Small intestine (tissue), 7 donors: ENCODE measurements at regions not wholly inside any gene's neighbourhood (a gene's known extent, or its start where the extent isn't known, plus 50 kb on each side); places are given as distances from the start of the nearest gene placed in this dataset.

Experiments
- DNase-seq, 2 donors: peaks; one replicate each; pipeline versions ENCODE4 v3.0.0 to v3.0.0-alpha.2; 2013
- FAIRE-seq: peaks from 2 replicates; lab custom pipeline; 2012; peaks lifted over from hg19 to GRCh38; lab: Jason Lieb, UNC
- H3K27ac ChIP-seq, 3 donors: one replicate each; pipeline ENCODE4 v1.5.1; 2013; ENCODE audit warnings: low read length in 2 of 3, mild to moderate bottlenecking in 2 of 3, control low read depth in 1 of 3, inconsistent platforms in 1 of 3, low read depth in 1 of 3, moderate library complexity in 1 of 3
- H3K27me3 ChIP-seq, 3 donors: one replicate each; pipeline ENCODE4 v1.6.1; 2013; ENCODE audit warnings: low read length in 3 of 3, inconsistent platforms in 1 of 3; ENCODE audit not compliant: control insufficient read depth in 3 of 3, insufficient read depth in 3 of 3
- H3K36me3 ChIP-seq, 3 donors: one replicate each; pipeline ENCODE4 v1.6.1; 2013; ENCODE audit warnings: low read length in 3 of 3, inconsistent platforms in 1 of 3, low read depth in 1 of 3, mild to moderate bottlenecking in 1 of 3, moderate library complexity in 1 of 3; ENCODE audit not compliant: control insufficient read depth in 3 of 3, insufficient read depth in 2 of 3
- H3K4me1 ChIP-seq, 3 donors: one replicate each; pipeline ENCODE4 v1.6.1; 2013; ENCODE audit warnings: low read length in 2 of 3, inconsistent platforms in 1 of 3, low read depth in 1 of 3, mild to moderate bottlenecking in 1 of 3, moderate library complexity in 1 of 3; ENCODE audit not compliant: control insufficient read depth in 3 of 3, insufficient read depth in 2 of 3
- H3K4me3 ChIP-seq, 3 donors: one replicate each; pipeline ENCODE4 v1.5.1; 2013; ENCODE audit warnings: low read length in 3 of 3, control low read depth in 1 of 3, inconsistent platforms in 1 of 3, low read depth in 1 of 3, mild to moderate bottlenecking in 1 of 3, moderate library complexity in 1 of 3
- H3K9me3 ChIP-seq, 2 donors: one replicate each; pipeline ENCODE4 v1.6.1; 2013; ENCODE audit warnings: low read depth in 1 of 2, low read length in 1 of 2; ENCODE audit not compliant: control insufficient read depth in 2 of 2, insufficient read depth in 1 of 2
- WGBS, 3 donors: extraction: QIAGEN DNeasy Blood & Tissue Kit; methylation state at CpG; one replicate each; pipeline ENCODE4 v1.1.7; 2013; 5-methylcytosine and 5-hydroxymethylcytosine counted together
- donor health status: healthy with polysubstance abuse.
- donor health status: control.
- donor health status: control.
- donor health status: Bipolar disorder and iron deficiency.
- donor health status: healthy.

DNA sequence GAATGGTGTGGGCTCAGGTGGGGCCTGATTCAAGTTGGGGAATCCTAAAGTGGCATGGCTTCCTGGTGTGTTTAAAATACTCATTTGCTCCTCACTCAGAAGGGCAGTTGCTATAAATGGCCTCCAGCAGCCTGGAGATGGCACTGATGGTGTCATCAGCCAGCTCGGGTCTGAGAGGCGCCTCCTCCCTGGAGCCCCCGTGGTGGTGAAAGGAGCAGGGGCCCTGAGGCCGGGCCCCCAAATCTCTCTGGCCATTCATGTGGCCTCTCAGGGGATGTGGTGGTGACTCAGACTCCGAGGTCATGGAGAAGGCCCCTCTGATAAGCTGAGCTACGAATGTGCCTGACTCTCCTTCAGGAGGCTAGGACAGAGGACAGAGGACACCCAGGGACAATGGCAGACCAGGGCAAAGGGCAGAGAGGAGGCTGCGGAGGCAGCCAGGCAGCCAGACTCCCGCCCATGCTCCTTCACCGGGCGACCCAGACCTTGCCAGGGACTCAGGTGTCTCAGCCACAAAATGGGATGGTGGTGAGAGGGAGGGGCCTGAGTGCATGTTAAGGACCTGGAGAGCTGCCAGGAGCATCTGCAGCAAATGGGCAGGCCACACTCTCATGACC is 129.2 kb downstream of the CTTN start:
- FAIRE-seq (no peak), DNase-seq (no peak)
- Histone ChIP-seq H3K27ac (no peak overlapping the region), H3K4me1 (no peaks in the 10 kb centered on the region), H3K4me3 (no peak overlapping the region), H3K36me3 (no peaks in the 10 kb centered on the region), H3K9me3 (peaks cover 0 to 6% of the 10 kb centered on the region in 2 donors), H3K27me3 (no peaks in the 10 kb centered on the region)
- 75 to 85% (median 81%) methylated on average over 10 of the region's 10 CpGs for WGBS, 3 donors

DNA sequence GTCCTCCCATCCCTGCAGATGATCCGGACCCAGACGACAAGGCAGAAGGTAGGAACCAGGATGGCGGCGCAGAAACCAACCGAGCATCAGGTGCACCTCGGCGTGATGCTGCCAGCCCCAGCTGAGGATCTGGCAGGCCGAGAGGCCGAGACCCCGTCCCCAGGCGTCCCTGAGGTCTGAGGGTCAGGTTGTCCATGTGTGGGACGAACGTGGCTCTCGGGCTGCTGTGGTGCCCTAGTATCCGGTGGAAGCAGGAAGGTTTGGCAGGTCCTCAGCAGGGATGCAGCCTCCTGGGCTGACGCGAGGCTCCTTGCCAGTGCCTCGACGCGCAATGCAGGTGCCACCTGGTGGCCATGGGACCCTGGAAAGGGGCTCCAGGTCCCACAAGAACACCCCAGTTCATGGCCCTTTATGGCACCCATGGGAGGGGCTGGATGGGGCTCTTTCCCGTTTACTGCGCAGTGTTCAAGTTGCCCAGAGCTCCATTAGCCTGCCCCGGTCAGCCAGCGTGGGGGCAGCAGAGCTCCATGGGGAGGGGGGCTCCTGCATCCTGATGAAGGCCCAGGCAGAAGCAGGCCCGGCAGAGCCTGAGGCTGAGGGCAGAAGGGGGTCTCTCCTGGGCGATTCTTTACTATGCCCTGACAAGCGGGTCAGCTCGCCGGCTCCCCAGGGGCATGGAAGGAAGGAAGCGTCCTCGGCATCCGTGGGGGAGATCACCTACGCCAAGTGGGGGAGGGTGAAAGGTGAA is 129.9 kb downstream of the CTTN start:
- H3K4me1 ChIP-seq, result no peaks in the 10 kb centered on the region
- H3K9me3 ChIP-seq, result peaks cover 0 to 6% of the 10 kb centered on the region in 2 donors
- FAIRE-seq (no peak), DNase-seq (no peak)
- H3K27me3 ChIP-seq, result no peaks in the 10 kb centered on the region
- 84 to 86% (median 86%) methylated on average over 33 of the region's 33 CpGs for WGBS, 3 donors
- no peak overlapping the region for H3K27ac ChIP-seq
- H3K36me3 ChIP-seq, result no peaks in the 10 kb centered on the region
- H3K4me3 ChIP-seq, result no peak overlapping the region

GRCh38 chr11:70528794-70529580 is 130.7 kb downstream of the CTTN start:
- Histone ChIP-seq H3K36me3 (no peaks in the 10 kb centered on the region), H3K4me1 (no peaks in the 10 kb centered on the region), H3K27ac (no peak overlapping the region), H3K27me3 (no peaks in the 10 kb centered on the region), H3K4me3 (no peak overlapping the region), H3K9me3 (peaks cover 0 to 6% of the 10 kb centered on the region in 2 donors)
- 91 to 96% (median 95%) methylated on average over 18 of the region's 18 CpGs for WGBS, 3 donors
- no peak for DNase-seq
- FAIRE-seq, result no peak

GRCh38 chr11:70530010-70530409 is 131.7 kb downstream of the CTTN start:
- 86 to 96% (median 90%) methylated on average over 10 of the region's 10 CpGs for WGBS, 3 donors
- DNase-seq (no peak), FAIRE-seq (no peak)
- H3K4me3 ChIP-seq, result no peak overlapping the region
- H3K9me3 ChIP-seq, result peaks cover 0 to 12% of the 10 kb centered on the region in 2 donors
- no peaks in the 10 kb centered on the region for H3K27me3 ChIP-seq
- no peaks in the 10 kb centered on the region for H3K36me3 ChIP-seq
- H3K27ac ChIP-seq, result no peak overlapping the region
- no peaks in the 10 kb centered on the region for H3K4me1 ChIP-seq

GRCh38 chr11:70530629-70531185 is 132.4 kb downstream of the CTTN start:
- no peak overlapping the region for H3K4me3 ChIP-seq
- peaks cover 0 to 2% (median 0%) of the 10 kb centered on the region in 3 donors for H3K36me3 ChIP-seq
- no peaks in the 10 kb centered on the region for H3K27me3 ChIP-seq
- H3K9me3 ChIP-seq, result peaks cover 0 to 12% of the 10 kb centered on the region in 2 donors
- H3K27ac ChIP-seq, result no peak overlapping the region
- WGBS, 3 donors, result 91 to 92% (median 92%) methylated on average over 11 of the region's 11 CpGs
- DNase-seq (no peak), FAIRE-seq (no peak)
- H3K4me1 ChIP-seq, result no peaks in the 10 kb centered on the region

DNA sequence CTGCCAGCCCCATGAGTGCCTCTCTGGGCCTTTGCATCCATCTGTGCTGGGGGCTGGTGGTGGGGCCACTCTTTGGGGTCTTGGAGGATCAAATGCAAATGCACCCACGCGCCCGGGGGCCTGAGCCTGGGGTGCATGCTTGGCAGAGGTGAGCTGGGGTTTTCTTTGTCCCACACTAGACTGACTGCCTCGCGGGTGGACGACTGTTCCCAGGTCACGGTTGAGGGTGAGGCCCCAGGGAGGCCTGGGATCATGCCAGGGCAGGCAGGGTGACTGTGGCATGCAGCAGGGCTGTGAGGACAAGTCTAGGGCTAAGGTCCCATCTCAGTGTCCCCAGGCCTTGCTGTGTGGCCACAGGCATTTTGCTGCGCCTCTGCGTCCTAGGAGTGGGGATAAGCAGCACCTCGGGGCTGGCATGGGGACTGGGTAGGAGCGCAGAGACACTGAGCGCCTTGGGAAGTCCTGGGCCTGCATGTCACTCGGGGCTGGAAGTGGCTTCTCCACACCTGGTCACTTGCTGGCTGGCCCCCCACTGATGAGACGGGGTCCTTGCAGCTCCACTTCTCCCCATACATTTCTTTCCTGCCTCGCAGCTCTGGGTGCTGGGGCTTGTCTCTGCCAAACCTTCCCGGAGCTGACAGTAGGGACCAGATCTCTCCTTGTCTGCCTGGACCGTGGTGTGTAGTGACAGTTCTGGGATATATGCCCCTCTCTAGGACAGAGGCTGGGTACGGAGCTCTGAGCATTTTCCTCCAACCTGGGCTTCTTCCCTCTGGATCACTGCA is 133.1 kb downstream of the CTTN start:
- Histone ChIP-seq H3K4me1 (no peaks in the 10 kb centered on the region), H3K36me3 (peaks cover 0 to 2% (median 0%) of the 10 kb centered on the region in 3 donors), H3K27me3 (no peaks in the 10 kb centered on the region), H3K27ac (no peak overlapping the region), H3K4me3 (no peak overlapping the region), H3K9me3 (peaks cover 0 to 12% of the 10 kb centered on the region in 2 donors)
- DNase-seq (no peak), FAIRE-seq (no peak)
- 83 to 92% (median 88%) methylated on average over 18 of the region's 18 CpGs for WGBS, 3 donors

DNA sequence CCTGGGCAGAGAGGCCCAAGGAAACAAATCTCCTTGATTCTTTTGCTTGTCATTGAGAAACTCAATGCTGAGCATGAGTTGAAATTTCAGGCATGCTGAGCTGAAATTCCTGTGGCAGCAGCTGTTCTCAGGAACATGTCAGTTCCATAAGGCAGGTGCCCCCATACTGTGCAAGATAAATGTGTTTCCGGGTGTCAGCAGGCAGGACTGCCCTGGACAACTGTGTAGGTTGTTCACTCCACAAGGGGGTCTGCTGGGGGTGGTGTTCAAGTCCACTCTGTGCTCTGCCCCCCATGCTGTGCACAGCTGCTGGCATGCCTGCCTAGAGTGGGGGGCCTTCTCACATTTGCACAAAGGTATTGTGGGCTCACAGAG is 133.7 kb downstream of the CTTN start:
- 81 to 94% (median 89%) methylated on average over 1 of the region's 1 CpG for WGBS, 3 donors
- no peak for FAIRE-seq
- Histone ChIP-seq H3K4me1 (no peaks in the 10 kb centered on the region), H3K4me3 (no peak overlapping the region), H3K27ac (no peak overlapping the region), H3K27me3 (no peaks in the 10 kb centered on the region), H3K9me3 (peaks cover 0 to 12% of the 10 kb centered on the region in 2 donors), H3K36me3 (peaks cover 0 to 2% (median 0%) of the 10 kb centered on the region in 3 donors)
- no peak for DNase-seq
